HUES64 (cell line): ENCODE measurements at regions not wholly inside any gene's neighbourhood (a gene's known extent, or its start where the extent isn't known, plus 50 kb on each side); places are given as distances from the start of the nearest gene placed in this dataset.
"Not testable (repeated sequence)": the region's sequence is repeated elsewhere in the genome, so short reads cannot be mapped to it uniquely, and the experiment has no call there.

ENCODE experiments used
- H3K27ac ChIP-seq: 2 replicates; pipeline ENCODE4 v1.7.0; 2013; ENCODE audit warnings: low read depth, low read length, inconsistent platforms
- H3K27me3 ChIP-seq: 2 replicates; pipeline ENCODE4 v1.6.1; 2013; ENCODE audit warnings: mild to moderate bottlenecking, low read length; ENCODE audit not compliant: insufficient read depth
- H3K36me3 ChIP-seq: 2 replicates; pipeline ENCODE4 v1.6.1; 2013; ENCODE audit warnings: mild to moderate bottlenecking, low read length; ENCODE audit not compliant: insufficient read depth
- H3K4me1 ChIP-seq: 2 replicates; pipeline ENCODE4 v1.6.1; 2013; ENCODE audit warnings: mild to moderate bottlenecking, low read length, moderate library complexity; ENCODE audit not compliant: insufficient read depth
- H3K4me3 ChIP-seq: 2 replicates; pipeline ENCODE4 v1.5.1; 2013; ENCODE audit warnings: mild to moderate bottlenecking, low read length, moderate library complexity
- H3K9ac ChIP-seq: 2 replicates; pipeline ENCODE4 v1.6.1; 2013; ENCODE audit warnings: mild to moderate bottlenecking, low read depth, low read length
- H3K9me3 ChIP-seq: 2 replicates; pipeline ENCODE4 v1.6.1; 2013; ENCODE audit warnings: low read depth, low read length; ENCODE audit not compliant: insufficient read depth
- WGBS: fragments of 150-250, 120-280 bp; methylation state at CpG from one replicate; pipeline ENCODE4 v1.1.7; 2013; ENCODE audit warnings: missing lambda C conversion rate; 5-methylcytosine and 5-hydroxymethylcytosine counted together

DNA sequence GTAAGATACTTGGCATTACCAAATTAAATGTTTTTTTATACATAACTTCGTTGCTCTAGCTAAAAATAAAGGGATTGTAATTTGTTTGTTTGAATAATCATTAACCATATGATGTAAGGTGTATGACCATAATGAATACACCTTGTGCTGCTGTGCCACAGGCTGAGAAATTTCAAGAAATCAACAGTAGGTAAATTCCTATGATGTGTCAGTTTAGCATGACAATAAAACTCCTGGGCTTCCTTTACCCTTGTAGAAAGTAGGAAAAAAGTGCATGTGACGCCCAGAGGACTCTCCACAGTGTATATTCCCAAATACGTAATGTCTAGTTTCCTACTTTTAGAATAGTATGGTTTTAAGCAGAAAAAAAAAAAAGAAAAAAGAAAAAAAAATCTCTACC, 208.1 kb downstream of the SATB1 start:
- H3K4me1 ChIP-seq: peaks cover 17% of the 10 kb centered on the region
- H3K36me3 ChIP-seq: no peaks in the 10 kb centered on the region
- no peak overlapping the region for H3K27ac ChIP-seq
- no CpG with 5 or more reads among the region's 3 CpGs for WGBS
- H3K9ac ChIP-seq: no peak overlapping the region
- H3K27me3 ChIP-seq: no peaks in the 10 kb centered on the region
- no peaks in the 10 kb centered on the region for H3K9me3 ChIP-seq
- H3K4me3 ChIP-seq: no peak overlapping the region

DNA sequence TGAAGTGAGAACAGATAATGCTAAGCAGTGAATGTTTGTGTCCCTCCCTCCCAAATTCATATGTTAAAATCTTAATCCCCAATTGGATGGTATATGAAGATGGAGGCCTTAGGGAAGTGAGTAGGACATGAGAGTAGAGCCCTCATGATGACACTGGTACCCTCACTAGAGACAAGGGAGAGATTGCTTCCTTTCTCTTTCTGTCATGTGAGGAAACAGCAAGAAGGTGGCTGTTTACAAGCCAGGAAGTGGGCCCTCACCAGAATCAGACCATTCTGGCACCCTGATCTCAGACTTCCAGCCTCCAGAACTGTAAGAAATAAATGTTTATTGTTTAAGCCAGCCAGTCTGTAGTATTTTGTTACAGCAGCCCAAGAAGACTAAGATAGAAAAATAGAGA, 209.5 kb downstream of the SATB1 start:
- Histone ChIP-seq H3K9me3 (no peaks in the 10 kb centered on the region), H3K9ac (no peak overlapping the region), H3K36me3 (no peaks in the 10 kb centered on the region), H3K27ac (no peak overlapping the region), H3K4me3 (no peak overlapping the region), H3K4me1 (peaks cover 17% of the 10 kb centered on the region), H3K27me3 (no peaks in the 10 kb centered on the region)

DNA sequence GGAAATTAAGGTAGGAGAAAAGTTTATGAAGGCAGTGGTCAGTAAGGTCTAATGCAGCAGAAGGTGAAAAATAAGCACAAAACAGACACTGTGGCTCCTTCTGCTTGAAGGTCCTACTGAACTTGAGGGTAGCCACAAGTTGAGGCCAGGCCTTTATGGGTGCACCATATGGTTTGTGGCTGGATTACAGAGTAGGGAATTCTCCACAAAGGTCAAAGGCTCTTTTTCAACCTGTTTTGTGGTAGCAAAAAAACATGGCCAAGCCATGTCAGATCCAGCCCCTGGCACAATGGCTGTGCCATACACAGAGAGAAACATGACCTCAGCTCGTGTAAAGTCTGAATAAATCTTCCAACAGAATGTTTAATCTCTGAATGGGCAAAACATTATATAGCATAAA, 214.0 kb downstream of the SATB1 start:
- 100% methylated on average over 1 of the region's 1 CpG for WGBS
- Histone ChIP-seq H3K36me3 (no peaks in the 10 kb centered on the region), H3K9me3 (no peaks in the 10 kb centered on the region), H3K4me3 (no peak overlapping the region), H3K9ac (no peak overlapping the region), H3K4me1 (0 out of 2 replicates have a peak, but pooled peaks cover 5% of the 10 kb centered on the region), H3K27me3 (no peaks in the 10 kb centered on the region), H3K27ac (no peak overlapping the region)

DNA sequence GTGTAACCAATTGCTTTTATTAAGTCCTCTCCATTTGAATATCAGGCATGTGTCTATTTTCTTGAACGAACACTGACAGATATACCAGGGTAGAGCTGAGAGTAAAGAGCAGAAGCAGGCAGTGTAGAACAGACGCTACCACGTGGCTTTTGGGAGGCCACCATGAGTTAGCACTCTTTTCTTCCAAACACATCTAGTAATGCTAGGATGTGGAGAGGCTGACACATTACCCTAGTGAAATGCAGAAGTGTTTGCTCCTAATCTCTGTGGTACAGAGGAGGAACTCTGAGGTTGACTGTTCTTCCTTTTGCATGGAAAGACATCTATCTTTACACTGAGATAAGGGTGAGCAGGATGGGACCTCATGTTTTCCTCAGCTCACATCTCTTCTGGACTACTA, 216.3 kb downstream of the SATB1 start:
- Histone ChIP-seq H3K4me3 (no peak overlapping the region), H3K9ac (no peak overlapping the region), H3K36me3 (no peaks in the 10 kb centered on the region), H3K9me3 (no peaks in the 10 kb centered on the region), H3K27ac (no peak overlapping the region), H3K27me3 (no peaks in the 10 kb centered on the region), H3K4me1 (peaks cover 8% of the 10 kb centered on the region)
- WGBS: 94% methylated on average over 3 of the region's 3 CpGs

DNA sequence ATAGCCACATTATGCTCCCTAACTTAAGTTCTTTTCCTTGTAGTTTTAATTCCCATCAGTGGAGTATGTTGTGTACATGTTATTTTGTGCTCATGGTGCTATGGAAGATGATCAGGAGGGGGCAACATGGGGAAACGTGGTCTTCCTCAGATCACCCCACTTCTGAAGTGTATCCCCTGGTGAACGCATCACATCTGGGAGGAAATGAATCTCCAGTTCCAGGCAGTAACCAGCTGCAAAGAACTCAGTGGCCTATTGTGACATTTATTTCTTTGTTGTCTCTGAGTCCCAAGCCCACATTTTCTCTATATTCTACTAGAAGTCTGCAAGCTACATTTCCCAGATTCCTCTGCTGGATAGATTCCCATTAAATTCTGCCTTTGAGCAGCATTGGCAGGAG, 217.0 kb downstream of the SATB1 start:
- 96% methylated on average over 2 of the region's 2 CpGs for WGBS

DNA sequence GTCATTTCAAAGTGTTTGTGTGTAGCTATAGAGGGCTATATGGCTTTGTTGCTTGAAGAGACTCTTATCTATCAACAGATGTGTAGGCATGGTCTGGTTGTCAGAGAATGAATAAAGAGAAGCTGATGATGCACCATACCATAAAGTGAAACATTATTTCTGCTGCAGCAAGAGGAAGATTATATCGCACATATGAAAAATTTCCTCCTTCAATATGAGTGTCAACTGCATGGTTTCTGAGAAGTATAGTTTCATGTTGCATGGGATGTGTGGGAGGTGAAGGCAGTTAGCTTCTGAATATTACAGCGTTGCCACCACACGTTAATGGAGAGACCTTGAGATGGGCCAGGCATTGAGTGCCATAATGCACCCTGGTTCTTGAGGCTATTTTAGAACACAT, 217.9 kb downstream of the SATB1 start:
- Histone ChIP-seq H3K4me1 (peaks cover 8% of the 10 kb centered on the region), H3K27me3 (no peaks in the 10 kb centered on the region), H3K27ac (no peak overlapping the region), H3K36me3 (no peaks in the 10 kb centered on the region), H3K9ac (no peak overlapping the region), H3K9me3 (no peaks in the 10 kb centered on the region), H3K4me3 (no peak overlapping the region)
- WGBS: over 99% methylated on average over 3 of the region's 3 CpGs

More for the DNA sequence above, 217.0 kb downstream of the SATB1 start:
- Histone ChIP-seq H3K9ac (no peak overlapping the region), H3K27me3 (no peaks in the 10 kb centered on the region), H3K36me3 (no peaks in the 10 kb centered on the region), H3K4me3 (no peak overlapping the region), H3K27ac (no peak overlapping the region), H3K9me3 (no peaks in the 10 kb centered on the region), H3K4me1 (peaks cover 8% of the 10 kb centered on the region)

DNA sequence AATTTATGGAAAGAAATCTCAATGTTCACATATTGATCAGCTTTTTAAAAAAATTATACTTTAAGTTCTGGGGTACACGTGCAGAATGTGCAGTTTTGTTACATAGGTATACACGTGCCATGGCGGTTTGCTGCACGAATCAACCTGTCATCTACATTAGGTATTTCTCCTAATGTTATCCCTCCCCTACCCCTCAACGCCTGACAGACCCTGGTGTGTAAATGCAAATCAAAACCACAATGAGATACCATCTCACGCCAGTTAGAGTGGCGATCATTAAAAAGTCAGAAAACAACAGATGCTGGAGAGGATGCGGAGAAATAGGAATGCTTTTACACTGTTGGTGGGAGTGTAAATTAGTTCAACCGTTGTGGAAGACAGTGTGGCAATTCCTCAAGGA, 219.4 kb downstream of the SATB1 start:
- not testable (repeated sequence) for H3K4me3 ChIP-seq, H3K9me3 ChIP-seq, H3K9ac ChIP-seq, H3K4me1 ChIP-seq, H3K36me3 ChIP-seq, H3K27me3 ChIP-seq, H3K27ac ChIP-seq
- WGBS: 91% methylated on average over 8 of the region's 9 CpGs

DNA sequence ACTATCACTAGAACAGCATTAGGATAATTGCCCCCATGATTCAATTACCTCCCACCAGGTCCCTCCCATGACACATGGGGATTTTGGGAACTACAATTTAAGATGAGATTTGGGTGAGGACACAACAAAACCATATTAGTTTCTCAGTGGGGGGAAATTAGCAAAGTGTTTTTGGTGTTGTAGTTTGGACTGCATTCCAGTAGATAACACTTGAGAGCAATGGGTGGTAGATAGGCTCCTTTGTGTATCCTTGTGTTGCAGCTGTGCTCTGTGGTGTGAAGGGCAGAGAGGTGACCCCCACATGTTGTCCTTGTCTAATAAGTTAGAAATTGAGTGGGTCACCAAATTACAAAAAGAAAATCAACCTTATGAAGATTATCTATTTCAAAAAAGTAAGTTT, 223.8 kb downstream of the SATB1 start:
- Histone ChIP-seq H3K9me3 (peaks cover 9% of the 10 kb centered on the region; the same call in 1 of the 2 replicates), H3K27ac (no peak overlapping the region), H3K9ac (no peak overlapping the region), H3K4me1 (peaks cover 10% of the 10 kb centered on the region), H3K27me3 (no peaks in the 10 kb centered on the region), H3K4me3 (no peak overlapping the region), H3K36me3 (no peaks in the 10 kb centered on the region)

DNA sequence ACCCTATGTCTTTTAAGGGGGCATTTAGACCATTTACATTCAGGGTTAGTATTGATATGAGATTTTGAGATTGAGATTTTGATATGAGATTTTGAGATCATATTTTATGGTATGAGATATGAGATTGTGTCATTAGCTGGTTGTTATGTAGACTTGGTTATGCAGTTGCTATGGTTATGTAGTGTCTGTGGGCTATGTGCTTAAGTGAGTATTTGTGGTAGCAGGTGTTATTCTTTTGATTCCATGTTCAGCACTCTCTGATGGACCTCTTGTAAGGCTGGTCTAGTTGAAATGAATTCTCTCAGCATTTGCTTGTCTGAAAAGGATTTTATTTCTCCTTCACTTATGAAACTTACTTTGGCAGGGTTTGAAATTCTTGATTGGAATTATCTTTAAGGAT, 225.4 kb downstream of the SATB1 start:
- no peaks in the 10 kb centered on the region for H3K27me3 ChIP-seq
- H3K9me3 ChIP-seq: peaks cover 16% of the 10 kb centered on the region; the same call in 1 of the 2 replicates
- H3K4me3 ChIP-seq: no peak overlapping the region
- no peak overlapping the region for H3K9ac ChIP-seq
- H3K27ac ChIP-seq: no peak overlapping the region
- H3K36me3 ChIP-seq: no peaks in the 10 kb centered on the region
- peaks cover 8% of the 10 kb centered on the region for H3K4me1 ChIP-seq

DNA sequence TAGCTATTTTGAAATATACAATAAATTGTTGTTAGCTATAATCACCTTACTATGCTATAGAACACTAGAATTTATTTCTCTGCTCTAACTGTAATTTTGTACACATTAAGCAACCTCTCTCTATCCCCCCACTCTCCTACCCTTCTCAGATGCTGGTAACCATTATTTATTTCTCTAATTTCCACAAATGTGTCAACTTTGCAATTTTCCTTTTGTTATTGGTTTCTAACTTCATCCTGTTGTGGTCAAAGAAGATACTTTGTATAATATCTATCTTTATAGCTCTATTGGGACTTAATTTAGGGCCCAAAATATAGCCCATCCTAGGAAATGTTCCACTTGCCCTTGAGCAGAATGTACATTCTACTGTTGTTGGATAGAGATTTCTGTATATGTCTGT, 229.3 kb downstream of the SATB1 start:
- H3K9ac ChIP-seq: no peak overlapping the region
- no peaks in the 10 kb centered on the region for H3K27me3 ChIP-seq
- no peaks in the 10 kb centered on the region; the same call in 1 of the 2 replicates for H3K4me1 ChIP-seq
- no peak overlapping the region for H3K4me3 ChIP-seq
- no peaks in the 10 kb centered on the region for H3K36me3 ChIP-seq
- no peak overlapping the region for H3K27ac ChIP-seq
- H3K9me3 ChIP-seq: peaks cover 16% of the 10 kb centered on the region; the same call in 1 of the 2 replicates

DNA sequence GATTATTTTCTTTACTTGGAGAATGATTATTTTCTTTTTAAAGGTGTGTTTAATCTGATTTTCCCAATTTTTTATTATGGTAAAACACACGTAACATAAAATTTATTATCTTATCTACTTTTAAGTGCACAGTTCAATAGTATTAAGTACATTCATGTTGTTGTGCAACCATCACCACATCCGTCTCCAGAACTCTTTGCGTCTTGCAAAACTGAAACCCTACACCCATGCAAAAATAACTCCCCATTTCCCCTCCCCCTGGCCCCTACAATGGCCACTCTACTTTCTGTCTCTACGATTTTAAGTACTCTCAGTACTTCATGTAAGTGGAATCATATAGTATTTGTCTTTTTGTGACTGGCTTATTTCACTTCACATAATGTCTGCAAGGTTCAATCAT, 230.7 kb downstream of the SATB1 start:
- Histone ChIP-seq H3K36me3 (no peaks in the 10 kb centered on the region), H3K27ac (no peak overlapping the region), H3K9ac (no peak overlapping the region), H3K4me3 (no peak overlapping the region), H3K9me3 (peaks cover 16% of the 10 kb centered on the region; the same call in 1 of the 2 replicates), H3K4me1 (no peaks in the 10 kb centered on the region; the same call in 1 of the 2 replicates), H3K27me3 (no peaks in the 10 kb centered on the region)
- 94% methylated on average over 3 of the region's 4 CpGs for WGBS

DNA sequence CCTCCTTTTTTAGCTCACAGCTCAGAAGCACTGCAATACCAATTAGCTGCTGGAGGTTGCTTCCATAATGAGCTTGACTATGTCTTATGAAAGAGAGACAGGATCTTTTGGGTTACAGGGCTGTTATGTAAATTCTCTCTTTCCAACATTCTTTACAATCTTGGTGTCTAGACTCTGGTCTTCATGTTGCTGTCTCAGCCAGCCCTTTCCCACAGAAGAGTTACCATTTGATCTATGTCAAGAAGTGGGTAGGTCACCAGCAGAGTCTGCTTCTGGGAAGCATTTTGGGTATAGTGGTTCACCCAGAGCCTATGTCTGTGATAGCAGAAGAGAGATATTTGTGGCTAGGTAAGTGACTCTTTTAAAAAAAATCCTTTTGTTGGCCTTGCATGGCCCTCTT, 234.5 kb downstream of the SATB1 start:
- Histone ChIP-seq H3K27me3 (no peaks in the 10 kb centered on the region), H3K9ac (no peak overlapping the region), H3K36me3 (no peaks in the 10 kb centered on the region), H3K9me3 (no peaks in the 10 kb centered on the region), H3K27ac (no peak overlapping the region), H3K4me3 (no peak overlapping the region), H3K4me1 (no peaks in the 10 kb centered on the region; the same call in 1 of the 2 replicates)
